ENCODE measurements at regions not wholly inside any gene's neighbourhood (a gene's known extent, or its start where the extent isn't known, plus 50 kb on each side); places are given as distances from the start of the nearest gene placed in this dataset.

DNA sequence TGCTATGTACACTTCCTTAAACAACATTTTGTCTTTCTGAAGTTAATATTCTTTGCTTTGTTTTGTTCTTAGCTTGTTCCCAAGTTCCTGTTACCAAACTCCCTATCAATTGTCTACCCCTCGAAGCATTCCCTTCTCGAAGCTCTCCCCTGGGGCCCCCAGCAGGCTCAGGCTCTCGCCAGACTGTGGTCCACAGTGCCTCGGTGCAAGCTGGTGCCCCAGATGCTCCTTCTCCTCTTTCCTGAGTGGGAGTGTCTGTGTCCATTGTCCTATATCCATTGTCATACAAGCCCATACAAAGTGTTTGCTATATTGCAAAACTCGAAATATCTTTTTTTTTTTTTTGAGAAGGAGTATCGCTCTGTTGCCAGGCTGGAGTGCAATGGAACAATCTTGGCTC is 51.7 kb upstream of the RTL6 start:
- DNase-seq = no peak

DNA sequence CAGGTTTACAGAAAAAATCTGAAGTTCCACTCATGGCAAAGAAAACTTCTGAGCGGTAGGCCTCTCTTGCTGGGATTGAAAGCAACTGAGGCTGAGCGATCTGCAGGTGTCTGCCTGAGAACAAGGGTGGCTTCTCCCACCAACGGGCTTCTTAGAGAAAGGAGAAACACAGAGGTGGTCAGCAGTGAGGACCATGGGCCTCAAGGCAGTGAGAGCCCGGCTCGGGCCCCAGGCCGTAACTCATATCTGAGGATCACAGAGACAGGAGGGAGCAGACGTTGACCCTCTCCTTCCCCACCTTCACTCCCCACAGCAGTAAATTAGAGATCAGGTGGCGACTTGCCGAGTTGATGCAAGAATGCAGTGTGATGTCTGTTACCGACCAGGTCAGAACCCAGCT is 50.9 kb upstream of the RTL6 start:
- DNase-seq = no peak

Data from activated CD4-positive, alpha-beta T cell treated with anti-CD3 and anti-CD28 coated beads, Interleukin-2, amount 50 U/mL, for 48 hours (primary cell).